ENCODE measurements at regions not wholly inside any gene's neighbourhood (a gene's known extent, or its start where the extent isn't known, plus 50 kb on each side); places are given as distances from the start of the nearest gene placed in this dataset.

DNA sequence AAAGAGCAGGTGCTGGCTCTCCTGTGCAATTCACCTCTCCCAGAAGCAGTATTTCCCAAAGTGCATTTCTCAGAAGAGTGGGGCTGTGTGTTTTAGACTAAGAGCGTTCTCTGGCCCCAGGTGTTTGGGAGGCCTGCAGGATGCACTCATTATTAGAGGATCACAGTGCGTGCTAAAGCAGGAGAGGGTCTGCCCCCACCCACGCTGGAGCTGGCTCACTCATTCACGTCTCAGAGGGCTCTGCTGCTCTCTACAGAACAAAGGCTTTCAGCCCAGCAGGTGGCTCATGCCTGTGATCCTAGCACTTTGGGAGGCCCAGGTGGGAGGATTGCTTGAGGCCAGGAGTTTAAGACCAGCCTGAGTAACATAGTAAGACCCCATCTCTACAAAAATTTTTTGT is 756.7 kb downstream of the UQCRFS1 start:
- H3K4me3 ChIP-seq (ENCODE audit: low read depth, low read length, poor library complexity, severe bottlenecking), result no peak overlapping the region
- H3K9me3 ChIP-seq (ENCODE audit: low read depth, low read length, poor library complexity, severe bottlenecking), result peaks cover 8% of the 10 kb centered on the region
- H3K36me3 ChIP-seq (ENCODE audit: insufficient read depth, low read length, poor library complexity, severe bottlenecking), result no peaks in the 10 kb centered on the region
- ChIA-PET POLR2A (ENCODE audit: low non-redundant PET) (no interaction called here), CTCF (no interaction called here)
- TF ChIP-seq EZH2 (IDR thresholded peaks at IDR 0.05; ENCODE audit: borderline replicate concordance, low read depth, low read length, poor library complexity, severe bottlenecking), result no peak
- no peak for TF ChIP-seq CTCF (conservative IDR thresholded peaks at IDR 0.05; ENCODE audit: low read depth, low read length)
- DNase-seq (ENCODE audit: low spot score), result no peak
- intact Hi-C loops (cut with micrococcal nuclease; ENCODE audit: unreplicated experiment), result no loop called here
- H3K4me1 ChIP-seq (ENCODE audit: insufficient read depth, low read length, poor library complexity, severe bottlenecking), result no peaks in the 10 kb centered on the region
- BruUV-seq (replicated peaks), result no TSS peak
- H3K27ac ChIP-seq (ENCODE audit: low read depth, low read length, poor library complexity, severe bottlenecking), result no peak overlapping the region
- no peaks in the 10 kb centered on the region for H3K27me3 ChIP-seq (replicated peaks; ENCODE audit: insufficient read depth, low read depth, low read length, poor library complexity)

- TF ChIP-seq EZH2 (IDR thresholded peaks at IDR 0.05; ENCODE audit: borderline replicate concordance, low read depth, low read length, poor library complexity, severe bottlenecking) (no peak), CTCF (conservative IDR thresholded peaks at IDR 0.05; ENCODE audit: low read depth, low read length) (no peak)
- DNase-seq (ENCODE audit: low spot score), result no peak
- intact Hi-C loops (cut with micrococcal nuclease; ENCODE audit: unreplicated experiment), result no loop called here
- H3K27me3 ChIP-seq (replicated peaks; ENCODE audit: insufficient read depth, low read depth, low read length, poor library complexity), result no peaks in the 10 kb centered on the region
- H3K4me3 ChIP-seq (ENCODE audit: low read depth, low read length, poor library complexity, severe bottlenecking), result no peak overlapping the region
- CTCF ChIA-PET, result no interaction called here
- no peaks in the 10 kb centered on the region for H3K4me1 ChIP-seq (ENCODE audit: insufficient read depth, low read length, poor library complexity, severe bottlenecking)
- no peaks in the 10 kb centered on the region for H3K36me3 ChIP-seq (ENCODE audit: insufficient read depth, low read length, poor library complexity, severe bottlenecking)
- no TSS peak for BruUV-seq (replicated peaks)
- POLR2A ChIA-PET (ENCODE audit: low non-redundant PET), result no interaction called here
- peaks cover 8% of the 10 kb centered on the region for H3K9me3 ChIP-seq (ENCODE audit: low read depth, low read length, poor library complexity, severe bottlenecking)
- H3K27ac ChIP-seq (ENCODE audit: low read depth, low read length, poor library complexity, severe bottlenecking), result no peak overlapping the region
These were observed 758.9 kb downstream of the UQCRFS1 start for GRCh38 chr19:28454083-28454482.

- H3K27ac ChIP-seq (ENCODE audit: low read depth, low read length, poor library complexity, severe bottlenecking), result no peak overlapping the region
- H3K4me3 ChIP-seq (ENCODE audit: low read depth, low read length, poor library complexity, severe bottlenecking), result no peak overlapping the region
- no TSS peak for BruUV-seq (replicated peaks)
- no peaks in the 10 kb centered on the region for H3K27me3 ChIP-seq (replicated peaks; ENCODE audit: insufficient read depth, low read depth, low read length, poor library complexity)
- no peaks in the 10 kb centered on the region for H3K4me1 ChIP-seq (ENCODE audit: insufficient read depth, low read length, poor library complexity, severe bottlenecking)
- ChIA-PET CTCF (no interaction called here), POLR2A (ENCODE audit: low non-redundant PET) (no interaction called here)
- H3K9me3 ChIP-seq (ENCODE audit: low read depth, low read length, poor library complexity, severe bottlenecking), result peaks cover 8% of the 10 kb centered on the region
- no peaks in the 10 kb centered on the region for H3K36me3 ChIP-seq (ENCODE audit: insufficient read depth, low read length, poor library complexity, severe bottlenecking)
- DNase-seq (ENCODE audit: low spot score), result no peak
- intact Hi-C loops (cut with micrococcal nuclease; ENCODE audit: unreplicated experiment), result no loop called here
- TF ChIP-seq CTCF (conservative IDR thresholded peaks at IDR 0.05; ENCODE audit: low read depth, low read length), result no peak
- no peak for TF ChIP-seq EZH2 (IDR thresholded peaks at IDR 0.05; ENCODE audit: borderline replicate concordance, low read depth, low read length, poor library complexity, severe bottlenecking)
These were observed 759.5 kb downstream of the UQCRFS1 start for GRCh38 chr19:28453420-28453819.
